ENCODE measurements at regions not wholly inside any gene's neighbourhood (a gene's known extent, or its start where the extent isn't known, plus 50 kb on each side); places are given as distances from the start of the nearest gene placed in this dataset.

- no TSS peak for BruUV-seq (replicated peaks)
- POLR2A ChIA-PET: no interaction called here
These were observed 259.1 kb upstream of the MINDY3 start for GRCh38 chr10:16119445-16119844.

More at GRCh38 chr10:16119445-16119844, 259.1 kb upstream of the MINDY3 start:
- Histone ChIP-seq H3K9ac (replicated peaks; ENCODE audit: extremely low read depth, insufficient read depth, low read length) (no peak overlapping the region), H3K9me3 (replicated peaks; ENCODE audit: control insufficient read depth, insufficient read depth, low read length) (no peaks in the 10 kb centered on the region), H3K9me1 (replicated peaks; ENCODE audit: control insufficient read depth, extremely low read depth, insufficient read depth, low read length) (no peaks in the 10 kb centered on the region), H3K36me3 (ENCODE audit: control insufficient read depth in 2 of 2, extremely low read depth in 1 of 2, insufficient read depth in 2 of 2, low read length in 2 of 2) (no peaks in the 10 kb centered on the region), H3K4me2 (ENCODE audit: insufficient read depth, low read length) (no peak overlapping the region), H3K27ac (ENCODE audit: insufficient read depth, low read depth, low read length) (no peak overlapping the region), H3K27me3 (ENCODE audit: control insufficient read depth in 2 of 2, insufficient read depth in 2 of 2, low read length in 2 of 2) (no peaks in the 10 kb centered on the region), H3K4me3 (replicated peaks in 1 of 3; ENCODE audit: insufficient read depth in 1 of 3, low read depth in 1 of 3, low read length in 3 of 3) (no peak overlapping the region), H2AFZ (ENCODE audit: low read depth, low read length) (no peak overlapping the region), H3K4me1 (ENCODE audit: control insufficient read depth, extremely low read depth, insufficient read depth, low read length) (no peaks in the 10 kb centered on the region), H3K79me2 (ENCODE audit: control insufficient read depth, insufficient read depth, low read length) (no peaks in the 10 kb centered on the region), H4K20me1 (replicated peaks; ENCODE audit: control insufficient read depth, extremely low read depth, insufficient read depth, low read length) (no peaks in the 10 kb centered on the region)
- intact Hi-C loops (cut with micrococcal nuclease): loop anchor here (10.0 kb wide), 1 partner anchor 685 kb away; no protein-coding TSS in a partner anchor
- DNase-seq (ENCODE audit: low read depth, low spot score) (no peak), FAIRE-seq (no peak)
- CTCF ChIA-PET: no interaction called here
- dilution Hi-C loops (cut with MboI; ENCODE audit: extremely low pct_ligation_motif_present, low sequenced_read_pairs): no loop called here
- no peak for TF ChIP-seq GATA2 (IDR thresholded peaks at IDR 0.05; ENCODE audit: insufficient read depth, insufficient read length, low read depth, low read length)
- no peak for TF ChIP-seq MYC (IDR thresholded peaks at IDR 0.05; ENCODE audit: low read depth, low read length)
- TF ChIP-seq CTCF (IDR thresholded peaks at IDR 0.05; ENCODE audit: extremely low read depth in 1 of 2, insufficient read depth in 1 of 2, low read depth in 1 of 2, low read length in 2 of 2): no peak
- no peak for TF ChIP-seq MAX (IDR thresholded peaks at IDR 0.05; ENCODE audit: insufficient read depth, insufficient read length)
- TF ChIP-seq EZH2 (IDR thresholded peaks at IDR 0.05; ENCODE audit: borderline replicate concordance, low read depth, low read length, severe bottlenecking): no peak

All from endothelial cell of umbilical vein (primary cell).